ENCODE measurements at regions not wholly inside any gene's neighbourhood (a gene's known extent, or its start where the extent isn't known, plus 50 kb on each side); places are given as distances from the start of the nearest gene placed in this dataset.

DNA sequence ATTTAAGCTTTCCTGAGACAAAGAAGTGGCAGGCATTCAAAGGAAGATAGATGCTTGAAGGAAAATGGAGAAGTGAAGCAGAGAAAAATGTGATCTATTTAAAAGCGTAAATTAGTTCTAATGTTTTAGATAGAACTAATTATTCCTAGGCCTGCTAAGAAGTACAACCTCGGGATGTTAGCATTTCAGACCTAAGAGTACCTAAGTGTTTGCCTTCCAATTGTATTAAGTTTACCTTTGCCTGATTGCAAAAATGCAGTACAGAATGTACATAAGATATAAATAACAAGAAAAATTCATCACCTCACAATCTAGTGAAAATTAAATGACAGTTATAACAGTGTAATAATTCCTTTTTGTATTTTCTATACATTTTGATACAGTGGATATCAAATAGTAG lies 71.1 kb upstream of the HNMT start:
- H3K36me3 ChIP-seq, result no peaks in the 10 kb centered on the region
- DNase-seq, result no peak
- H3K27ac ChIP-seq, result no peak overlapping the region
- ATAC-seq, result peak in 1 of 2 donors; percentile 85
- intact Hi-C loops (cut with DNase I), result no loop called here
- H3K9me3 ChIP-seq, result no peaks in the 10 kb centered on the region
- TF ChIP-seq, protein P1, sequence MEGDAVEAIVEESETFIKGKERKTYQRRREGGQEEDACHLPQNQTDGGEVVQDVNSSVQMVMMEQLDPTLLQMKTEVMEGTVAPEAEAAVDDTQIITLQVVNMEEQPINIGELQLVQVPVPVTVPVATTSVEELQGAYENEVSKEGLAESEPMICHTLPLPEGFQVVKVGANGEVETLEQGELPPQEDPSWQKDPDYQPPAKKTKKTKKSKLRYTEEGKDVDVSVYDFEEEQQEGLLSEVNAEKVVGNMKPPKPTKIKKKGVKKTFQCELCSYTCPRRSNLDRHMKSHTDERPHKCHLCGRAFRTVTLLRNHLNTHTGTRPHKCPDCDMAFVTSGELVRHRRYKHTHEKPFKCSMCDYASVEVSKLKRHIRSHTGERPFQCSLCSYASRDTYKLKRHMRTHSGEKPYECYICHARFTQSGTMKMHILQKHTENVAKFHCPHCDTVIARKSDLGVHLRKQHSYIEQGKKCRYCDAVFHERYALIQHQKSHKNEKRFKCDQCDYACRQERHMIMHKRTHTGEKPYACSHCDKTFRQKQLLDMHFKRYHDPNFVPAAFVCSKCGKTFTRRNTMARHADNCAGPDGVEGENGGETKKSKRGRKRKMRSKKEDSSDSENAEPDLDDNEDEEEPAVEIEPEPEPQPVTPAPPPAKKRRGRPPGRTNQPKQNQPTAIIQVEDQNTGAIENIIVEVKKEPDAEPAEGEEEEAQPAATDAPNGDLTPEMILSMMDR (IDR thresholded peaks at IDR 0.05), result no peak
- H3K27me3 ChIP-seq (ENCODE audit: low read depth), result no peaks in the 10 kb centered on the region
- no peaks in the 10 kb centered on the region for H3K4me1 ChIP-seq
- H3K4me3 ChIP-seq, result no peak overlapping the region

DNA sequence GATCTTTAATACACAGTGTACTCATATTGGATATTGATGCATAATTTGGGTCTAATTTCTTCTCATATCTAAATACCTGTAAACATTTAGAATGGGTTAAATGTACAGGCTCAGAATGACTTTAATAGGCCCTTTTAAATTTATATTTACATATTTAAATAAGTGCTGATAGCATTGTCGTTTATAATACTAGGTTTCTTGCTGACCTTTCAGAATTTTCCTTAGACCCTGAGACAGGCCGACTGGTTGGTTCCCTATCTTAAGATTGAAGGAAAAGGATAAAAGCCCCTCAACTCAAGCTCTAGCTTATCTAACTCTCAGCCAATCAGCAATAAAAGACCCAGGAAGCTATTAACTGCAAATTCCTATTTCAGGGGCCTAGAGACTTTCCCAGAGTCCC lies 67.8 kb upstream of the HNMT start:
- ATAC-seq, result no peak
- no peak overlapping the region for H3K4me3 ChIP-seq

DNA sequence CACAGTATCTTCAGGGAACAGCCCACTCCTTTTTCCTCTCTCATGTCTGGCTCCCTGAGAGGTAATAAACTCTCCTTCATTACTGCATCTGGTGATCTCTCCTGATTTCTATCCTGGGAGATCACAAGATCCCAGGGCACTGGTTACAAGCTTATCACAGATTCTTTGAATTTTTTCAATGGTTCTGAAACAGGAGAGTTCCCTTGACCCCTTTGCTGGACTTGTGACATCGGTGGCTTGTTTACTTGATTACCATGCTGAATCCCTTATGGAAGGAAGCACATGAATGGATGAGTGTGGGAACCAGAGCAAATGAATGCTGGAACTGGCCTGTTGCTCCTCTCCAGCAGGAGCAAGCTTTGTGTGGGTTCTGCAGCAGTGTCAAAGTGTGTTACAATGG lies 67.2 kb upstream of the HNMT start:
- Histone ChIP-seq H3K4me1 (no peaks in the 10 kb centered on the region), H3K36me3 (no peaks in the 10 kb centered on the region), H3K4me3 (no peak overlapping the region), H3K27me3 (ENCODE audit: low read depth) (no peaks in the 10 kb centered on the region), H3K9me3 (no peaks in the 10 kb centered on the region), H3K27ac (no peak overlapping the region)
- DNase-seq, result no peak
- no peak for ATAC-seq
- TF ChIP-seq, protein P1 (IDR thresholded peaks at IDR 0.05), result no peak
- intact Hi-C loops (cut with DNase I), result no loop called here

More for the DNA sequence above, 67.8 kb upstream of the HNMT start:
- H3K27me3 ChIP-seq (ENCODE audit: low read depth), result no peaks in the 10 kb centered on the region
- no peak overlapping the region for H3K27ac ChIP-seq
- no peaks in the 10 kb centered on the region for H3K4me1 ChIP-seq
- no peaks in the 10 kb centered on the region for H3K9me3 ChIP-seq
- DNase-seq, result no peak
- H3K36me3 ChIP-seq, result no peaks in the 10 kb centered on the region
- TF ChIP-seq, protein P1 (IDR thresholded peaks at IDR 0.05), result no peak
- intact Hi-C loops (cut with DNase I), result no loop called here

DNA sequence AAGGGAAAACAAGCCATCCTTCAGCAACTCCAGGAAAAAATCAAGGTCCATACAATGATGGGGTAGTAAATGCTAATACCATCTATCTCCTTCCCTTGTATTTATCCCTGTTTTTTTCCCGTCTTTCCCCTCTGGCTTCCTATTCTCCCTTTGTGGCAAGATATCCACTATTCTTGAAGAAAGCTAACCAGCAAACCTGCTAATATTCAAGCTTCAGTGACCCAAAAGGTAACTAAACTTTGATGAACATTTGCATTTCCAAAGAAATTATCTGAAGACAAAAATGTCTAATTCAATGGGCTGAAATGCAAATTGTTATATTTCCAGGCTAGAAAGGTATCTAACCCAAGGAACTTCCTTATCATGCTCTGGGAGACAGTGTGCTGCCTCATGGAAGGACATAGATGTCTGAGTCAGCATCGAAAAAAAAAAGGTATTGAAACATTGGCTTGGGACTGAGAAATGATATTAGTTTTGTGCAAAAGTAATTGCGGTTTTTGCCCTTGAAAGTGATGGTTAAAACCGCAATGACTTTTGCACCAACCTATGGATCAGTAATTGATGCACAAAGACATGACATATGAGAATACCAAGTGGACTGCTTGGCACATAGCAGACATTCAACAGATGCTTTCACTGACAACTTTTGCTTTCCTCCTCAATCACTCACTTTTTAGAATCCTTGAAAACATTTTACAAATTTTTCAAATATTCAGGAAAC lies 63.7 kb upstream of the HNMT start:
- no peak for DNase-seq
- no peaks in the 10 kb centered on the region for H3K9me3 ChIP-seq
- intact Hi-C loops (cut with DNase I), result no loop called here
- no peak overlapping the region for H3K27ac ChIP-seq
- H3K4me3 ChIP-seq, result no peak overlapping the region
- TF ChIP-seq, protein P1 (IDR thresholded peaks at IDR 0.05), result no peak
- no peak for ATAC-seq
- H3K27me3 ChIP-seq (ENCODE audit: low read depth), result no peaks in the 10 kb centered on the region
- no peaks in the 10 kb centered on the region for H3K36me3 ChIP-seq
- H3K4me1 ChIP-seq, result no peaks in the 10 kb centered on the region

DNA sequence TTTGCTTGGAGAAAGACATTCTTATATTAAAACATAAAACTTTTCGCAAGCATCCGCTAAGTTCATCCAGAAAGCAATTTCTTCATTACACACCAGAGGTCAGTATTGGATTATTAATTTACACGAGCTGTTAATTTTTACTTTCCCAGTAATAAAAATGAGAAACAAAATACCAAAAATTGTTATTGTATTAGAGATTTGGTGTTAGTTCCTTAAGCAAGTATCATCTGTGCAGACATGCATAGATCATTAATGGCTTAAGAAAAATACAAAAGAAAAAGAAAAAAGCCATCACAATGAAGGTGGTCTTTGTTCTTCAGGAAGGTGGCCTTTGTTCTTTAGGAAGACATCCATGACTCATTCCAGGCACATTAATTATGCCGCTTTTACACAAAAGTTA lies 53.6 kb upstream of the HNMT start:
- Histone ChIP-seq H3K27ac (no peak overlapping the region), H3K4me3 (no peak overlapping the region), H3K9me3 (no peaks in the 10 kb centered on the region), H3K36me3 (no peaks in the 10 kb centered on the region), H3K27me3 (ENCODE audit: low read depth) (no peaks in the 10 kb centered on the region), H3K4me1 (no peaks in the 10 kb centered on the region)
- ATAC-seq, result no peak
- TF ChIP-seq, protein P1 (IDR thresholded peaks at IDR 0.05), result peak; percentile 64
- intact Hi-C loops (cut with DNase I), result no loop called here
- no peak for DNase-seq
